ENCODE measurements at regions not wholly inside any gene's neighbourhood (a gene's known extent, or its start where the extent isn't known, plus 50 kb on each side); places are given as distances from the start of the nearest gene placed in this dataset.
A peak's percentile ranks its signal among the peaks of the same experiment; 100 is the strongest.
"Not testable (repeated sequence)": the region's sequence is repeated elsewhere in the genome, so short reads cannot be mapped to it uniquely, and the experiment has no call there.

DNA sequence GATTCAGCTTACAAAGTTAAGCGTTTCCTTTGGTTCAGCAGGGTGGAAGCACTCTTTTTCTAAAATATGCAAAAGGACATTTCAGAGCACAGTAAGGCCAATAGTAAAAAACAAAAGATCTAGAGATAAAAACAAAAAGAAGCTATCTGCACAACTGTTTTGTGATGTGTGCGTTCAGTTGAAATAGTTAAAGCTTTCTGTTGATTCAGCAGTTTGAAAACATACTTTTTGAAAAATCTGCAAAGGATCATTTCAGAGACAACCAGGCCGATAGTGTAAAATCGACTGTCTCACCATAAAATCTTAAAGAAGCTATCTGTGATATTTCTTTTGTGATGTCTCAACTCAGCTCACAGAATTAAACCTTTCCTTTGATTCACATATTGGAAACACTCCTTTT lies 300.0 kb upstream of the ALG10B start:
- DNase-seq, result no peak

DNA sequence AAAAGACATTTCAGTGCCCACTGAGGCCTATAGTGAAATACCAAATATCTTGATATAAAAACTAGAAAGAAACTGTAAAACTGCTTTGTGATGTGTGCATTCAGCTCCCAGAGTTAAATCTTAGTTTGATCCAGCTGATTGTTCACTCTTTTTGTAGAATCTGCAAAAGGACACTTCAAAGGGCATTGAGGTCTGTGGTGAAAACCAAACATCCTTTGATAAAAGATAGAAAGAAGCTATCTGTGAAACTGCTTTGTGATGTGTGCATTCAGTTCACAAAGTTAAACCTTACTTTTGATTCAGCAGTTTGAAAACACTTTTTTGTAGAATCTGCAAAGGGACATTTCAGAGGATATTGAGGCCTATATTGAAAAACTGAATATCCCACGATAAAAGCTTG lies 290.7 kb upstream of the ALG10B start:
- DNase-seq, result no peak

DNA sequence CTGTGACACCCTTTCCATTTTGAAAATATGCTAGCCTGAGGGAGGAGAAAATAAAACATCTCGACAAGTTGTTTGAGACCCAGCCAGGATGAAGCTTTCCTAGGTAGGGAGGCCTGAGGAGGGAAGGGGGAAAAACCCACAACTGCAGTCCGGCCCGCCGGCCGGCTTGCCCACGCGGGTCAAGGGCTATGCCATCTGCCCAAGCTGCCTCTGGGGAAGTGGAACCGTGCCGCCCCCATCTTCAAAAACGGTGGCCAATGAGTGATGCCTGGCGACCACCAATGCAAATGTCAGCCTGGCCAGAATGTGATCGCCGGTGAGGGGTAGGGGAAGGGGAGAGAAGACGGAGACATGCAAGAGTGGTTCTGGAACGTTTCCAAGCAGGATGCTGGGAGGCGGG lies 263.5 kb upstream of the ALG10B start:
- no peak for DNase-seq

DNA sequence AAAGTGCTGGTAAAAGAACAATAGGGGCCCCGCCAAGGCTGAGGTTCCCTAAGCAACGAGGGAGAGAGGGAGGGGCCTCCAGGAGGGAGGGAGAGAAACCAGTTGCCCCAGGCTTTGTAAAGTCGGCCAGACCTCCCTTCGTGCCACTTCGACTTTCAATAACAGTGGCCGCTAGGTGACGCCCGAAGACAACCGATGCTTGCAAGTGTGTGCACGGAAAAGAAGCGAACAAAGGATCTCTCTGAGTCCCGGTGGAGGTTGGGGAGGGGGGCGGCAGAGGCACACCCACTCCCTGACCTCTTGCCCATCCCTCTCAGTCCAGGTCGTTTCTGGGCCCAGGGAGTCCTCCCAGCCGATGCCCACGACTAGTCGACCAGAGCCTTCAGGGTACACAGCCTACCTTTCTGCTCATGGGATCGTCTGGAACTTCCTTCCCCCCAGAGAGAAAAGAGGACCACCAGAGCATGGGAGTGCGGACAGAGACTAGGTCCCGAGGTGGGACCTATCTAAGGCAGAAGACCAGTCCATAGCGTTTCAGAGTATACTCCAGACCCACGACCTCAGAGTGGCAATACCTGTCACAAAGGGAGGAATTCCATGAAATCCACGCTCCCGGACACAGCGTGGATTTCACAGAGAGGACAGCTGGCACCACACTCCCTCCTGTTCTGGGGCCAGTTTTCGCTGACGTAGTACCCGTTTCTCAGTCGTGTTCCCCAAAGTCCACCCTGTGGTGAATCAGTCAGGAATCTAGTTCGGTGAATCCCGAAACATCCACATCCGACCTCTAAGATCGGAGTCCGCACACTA lies 262.7 kb upstream of the ALG10B start:
- no peak for DNase-seq

DNA sequence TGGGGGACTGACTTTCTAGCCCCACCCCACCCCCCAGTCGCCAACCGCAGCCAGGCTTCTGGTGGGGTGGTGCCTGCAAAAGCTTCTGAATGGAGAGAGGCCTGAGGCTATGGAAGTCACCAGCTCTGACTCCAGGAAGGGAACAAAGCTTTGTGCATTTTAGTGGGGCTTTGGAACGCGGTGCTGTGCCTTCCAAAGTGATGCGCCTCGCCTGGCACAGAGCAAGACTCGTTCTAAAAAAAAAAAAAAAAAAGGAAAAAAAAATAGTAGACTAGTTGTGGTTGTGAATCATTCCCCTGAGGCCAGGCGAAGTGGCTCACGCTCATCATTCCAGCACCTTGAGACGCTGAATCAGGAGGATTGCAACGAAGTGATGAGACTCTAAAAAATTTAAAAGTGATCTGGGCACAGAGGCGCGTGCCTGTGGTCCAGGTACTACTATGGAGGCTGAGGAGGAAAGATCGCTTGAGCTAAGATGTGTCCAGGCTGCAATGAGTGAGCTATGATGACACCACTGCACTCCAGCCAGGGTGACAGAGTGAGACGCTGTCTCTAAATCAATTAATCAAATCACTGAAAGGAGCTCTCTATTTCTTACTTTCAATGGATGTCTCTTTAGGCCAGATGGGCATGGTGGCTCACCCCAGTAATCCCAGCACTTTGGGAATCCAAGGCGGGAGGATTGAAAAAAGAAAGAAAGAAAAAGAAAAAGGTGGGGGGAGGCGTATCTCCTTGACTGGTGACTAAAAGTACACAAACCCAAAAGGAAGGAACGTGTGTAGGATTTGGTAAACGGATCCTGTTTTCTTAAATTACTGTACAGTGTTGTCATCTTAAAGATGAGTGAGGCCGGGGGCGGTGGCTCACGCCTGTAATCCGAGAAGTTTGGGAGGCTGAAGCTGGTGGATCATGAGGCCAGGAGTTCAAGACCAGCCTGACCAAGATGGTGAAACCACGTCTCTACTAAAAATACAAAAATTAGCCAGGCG lies 259.6 kb upstream of the ALG10B start:
- DNase-seq, result no peak

DNA sequence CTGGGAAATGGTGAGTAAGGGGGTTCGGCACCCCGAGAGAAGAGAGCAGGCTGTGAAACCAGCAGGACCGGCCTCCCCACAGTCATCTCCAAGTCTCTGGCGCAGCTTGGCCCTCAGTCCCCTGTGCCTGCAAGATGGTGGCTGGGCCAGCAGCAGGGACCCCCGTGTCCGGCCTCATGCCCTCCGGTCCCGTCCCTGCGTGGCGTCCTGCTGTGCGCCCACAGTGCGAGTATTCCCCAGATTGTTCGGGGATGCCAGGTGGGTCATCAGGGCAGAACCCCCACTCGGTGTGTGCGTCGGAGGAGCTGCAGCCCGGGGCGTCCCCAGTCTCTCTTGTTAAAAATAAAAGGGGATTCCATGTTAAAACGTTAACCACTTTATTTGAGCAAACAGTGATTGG lies 216.9 kb upstream of the ALG10B start:
- DNase-seq, result no peak

DNA sequence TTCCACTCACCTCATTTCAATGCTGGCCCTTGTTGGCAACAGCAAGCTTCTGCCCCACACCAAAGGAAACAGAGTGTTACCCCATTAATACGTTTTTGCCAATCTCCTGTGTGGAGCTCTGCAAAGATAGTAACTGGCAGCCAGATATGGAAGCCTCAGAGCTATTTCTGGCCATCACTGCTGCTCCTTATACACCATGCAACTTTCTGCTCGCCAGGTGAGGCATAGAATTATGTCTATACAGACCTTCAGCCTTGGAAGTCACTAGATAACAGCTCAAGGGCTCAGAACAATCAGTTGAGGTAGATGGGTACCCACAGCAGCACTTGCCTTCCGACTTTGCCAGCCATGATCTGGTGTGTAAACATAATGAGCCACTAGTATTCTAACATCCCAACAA lies 214.8 kb upstream of the ALG10B start:
- DNase-seq, result no peak

DNA sequence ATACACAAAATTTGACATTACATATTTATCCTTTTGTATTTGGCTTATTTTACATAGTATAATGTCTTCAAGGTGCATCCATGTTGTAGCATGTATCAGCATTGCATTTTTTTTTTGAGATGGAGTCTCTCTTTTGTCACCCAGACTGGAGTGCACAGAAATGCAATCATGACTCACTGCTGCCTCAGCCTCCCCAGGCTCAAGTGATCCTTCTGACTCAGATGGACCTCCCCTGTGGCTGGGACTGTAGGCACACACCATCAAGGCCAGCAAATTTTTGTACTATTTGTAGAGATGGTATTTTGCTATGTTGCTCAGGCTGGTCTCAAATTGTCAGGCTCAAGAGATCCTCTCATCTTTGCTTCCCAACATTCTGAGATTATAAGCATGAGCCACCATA lies 214.4 kb upstream of the ALG10B start:
- no peak for DNase-seq

DNA sequence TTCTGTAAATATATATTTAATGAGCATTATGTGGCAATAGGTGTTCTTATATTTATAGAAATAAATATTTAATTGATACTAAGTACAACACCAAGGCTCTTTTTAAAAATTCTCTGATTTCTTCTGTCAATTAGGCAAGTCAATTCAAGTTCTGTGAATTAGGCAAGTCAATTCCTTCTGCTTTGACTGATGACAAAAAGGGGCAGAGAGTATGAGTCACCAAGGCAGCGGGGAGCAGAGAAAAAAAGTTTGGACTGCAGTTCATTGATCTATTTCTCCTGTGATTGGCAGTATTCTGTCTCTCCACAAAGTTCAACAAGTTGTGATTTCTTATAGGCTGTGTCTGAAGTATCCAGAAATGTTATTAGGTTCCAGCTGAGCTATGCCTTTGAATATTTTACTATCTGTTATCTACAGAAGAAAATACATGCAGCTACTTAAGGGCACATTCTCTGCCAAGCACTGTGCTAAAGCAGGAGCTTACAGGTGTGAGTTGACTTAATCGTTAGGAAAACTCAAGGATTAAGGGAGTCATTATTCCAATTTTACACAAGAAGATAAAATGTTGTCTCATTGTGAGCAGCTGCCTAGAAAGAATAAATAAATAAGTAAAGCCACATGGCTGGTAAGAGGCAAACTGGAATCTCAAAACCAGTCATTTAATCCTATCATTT lies 206.4 kb upstream of the ALG10B start:
- DNase-seq, result no peak

DNA sequence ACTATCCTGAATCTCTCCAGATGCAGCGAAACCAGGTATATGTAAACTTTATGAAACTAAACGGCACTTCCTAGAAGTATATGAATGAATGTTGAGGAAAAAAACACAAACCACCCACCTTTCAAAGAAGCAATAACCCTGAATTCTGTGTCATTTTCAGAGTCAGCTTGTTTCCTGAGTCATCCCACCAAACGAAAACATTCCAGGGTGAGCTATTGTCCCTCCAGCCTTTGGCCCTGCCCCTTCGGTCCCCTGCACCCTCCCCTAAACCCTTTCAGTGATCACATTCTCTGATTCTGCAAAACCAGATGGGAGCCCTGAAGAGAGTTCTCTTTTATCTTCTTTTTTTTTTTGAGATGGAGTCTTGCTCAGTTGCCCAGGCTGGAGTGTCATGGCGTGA lies 202.6 kb upstream of the ALG10B start:
- no peak for DNase-seq

DNA sequence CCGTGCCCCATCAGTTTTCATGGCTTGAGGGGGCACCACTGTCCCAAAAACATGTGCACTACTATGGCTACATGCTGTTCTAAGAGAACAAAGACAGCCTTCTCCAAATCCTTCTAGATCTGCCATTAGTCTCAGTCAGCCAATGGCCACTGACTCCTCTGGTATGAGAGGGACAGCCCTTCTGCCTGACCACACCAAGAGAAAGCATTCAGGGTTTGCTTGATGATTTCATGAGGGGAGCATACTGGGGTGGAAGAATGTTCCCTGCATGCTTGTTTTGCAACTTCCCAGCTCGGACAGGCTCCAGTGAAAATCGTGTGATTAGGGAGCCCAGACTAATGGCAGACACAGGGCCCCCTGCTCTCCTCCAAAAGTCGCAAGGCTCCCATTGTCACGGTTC lies 199.6 kb upstream of the ALG10B start:
- no peak for DNase-seq

DNA sequence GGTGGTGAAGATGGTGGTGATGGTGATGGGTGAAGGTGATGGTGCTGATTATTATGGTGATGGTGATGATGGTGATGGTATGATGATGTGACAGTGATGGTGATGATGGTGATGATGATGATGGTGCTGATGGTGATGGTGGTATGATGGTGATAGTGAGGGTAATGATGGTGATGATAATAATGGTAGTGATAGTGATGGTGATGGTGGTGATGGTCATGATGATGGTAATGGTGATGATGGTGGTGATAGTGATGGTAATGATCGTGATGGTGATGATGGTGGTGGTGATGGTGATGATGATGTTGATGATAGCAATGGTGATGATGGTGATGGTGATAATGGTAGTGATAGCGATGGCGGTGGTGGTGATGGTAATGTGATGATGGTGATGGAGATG lies 197.9 kb upstream of the ALG10B start:
- no peak for DNase-seq

DNA sequence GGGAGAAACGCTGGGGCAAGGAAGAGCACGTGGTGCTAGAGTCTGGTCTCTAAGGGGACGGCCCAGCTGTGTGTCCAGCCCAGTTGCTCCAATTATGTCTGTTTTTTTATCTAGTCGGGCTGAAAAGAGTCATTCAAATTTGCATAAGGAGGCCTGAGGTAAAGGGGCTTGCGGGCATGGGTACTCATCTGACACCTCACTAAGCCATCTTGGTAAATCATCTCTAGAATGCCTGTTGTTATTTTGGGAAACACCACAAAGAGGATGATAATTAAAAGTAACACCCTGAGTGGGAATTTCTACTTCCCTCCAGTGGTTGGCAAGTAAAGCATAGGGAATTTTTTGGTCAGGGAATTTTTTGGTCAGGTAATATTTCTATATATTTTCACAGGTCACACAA lies 196.1 kb upstream of the ALG10B start:
- no peak for DNase-seq

DNA sequence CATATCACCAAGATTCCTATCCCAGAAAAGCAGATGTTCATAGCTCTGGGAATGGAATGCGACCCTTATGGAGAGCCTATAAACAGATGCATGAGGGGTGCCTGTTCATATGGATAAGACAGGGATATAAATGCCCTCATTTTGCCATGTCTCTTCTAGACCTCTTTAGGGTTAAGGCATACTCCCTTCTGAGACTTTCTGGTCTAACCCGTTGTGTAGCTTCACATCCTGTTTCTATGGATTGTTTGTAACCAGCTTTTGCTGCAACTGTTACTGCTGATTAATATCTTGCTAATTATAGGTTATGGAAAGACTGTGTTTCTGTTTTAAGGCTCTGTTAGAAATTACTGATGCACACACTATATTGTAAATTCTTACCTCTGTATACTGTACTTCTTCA lies 193.5 kb upstream of the ALG10B start:
- DNase-seq, result not testable (repeated sequence)

DNA sequence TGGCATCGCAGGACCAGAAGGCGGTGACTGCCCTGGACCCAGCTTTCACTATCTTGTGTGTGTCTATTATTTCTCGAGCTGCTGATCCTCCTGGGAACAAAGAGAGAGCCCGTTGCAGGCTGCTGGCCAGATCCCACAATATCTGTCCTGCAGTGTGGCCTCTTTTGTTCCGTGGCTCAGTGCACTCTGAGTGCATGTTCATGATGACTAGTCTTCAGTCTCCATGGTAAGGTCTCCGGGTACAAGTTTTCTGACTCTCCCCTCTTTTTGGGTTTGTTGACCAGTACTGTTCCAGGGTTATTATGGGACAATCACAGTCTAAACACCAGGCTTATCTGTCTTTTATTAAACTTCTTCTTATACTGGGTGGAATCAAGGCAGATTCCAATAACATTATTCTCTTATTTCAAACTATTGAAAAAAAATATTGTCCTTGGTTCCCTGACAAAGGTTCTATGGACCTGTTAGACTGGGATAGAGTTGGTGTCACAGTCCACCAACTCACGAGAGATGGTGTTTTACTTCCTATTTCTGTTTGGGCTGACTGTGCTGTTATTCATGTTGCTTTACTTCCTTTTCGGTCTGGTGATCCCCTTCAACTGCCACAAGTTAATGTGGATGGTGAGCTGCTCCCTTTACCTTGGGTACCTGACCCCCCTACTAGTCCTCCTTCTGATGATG lies 192.9 kb upstream of the ALG10B start:
- no peak for DNase-seq

DNA sequence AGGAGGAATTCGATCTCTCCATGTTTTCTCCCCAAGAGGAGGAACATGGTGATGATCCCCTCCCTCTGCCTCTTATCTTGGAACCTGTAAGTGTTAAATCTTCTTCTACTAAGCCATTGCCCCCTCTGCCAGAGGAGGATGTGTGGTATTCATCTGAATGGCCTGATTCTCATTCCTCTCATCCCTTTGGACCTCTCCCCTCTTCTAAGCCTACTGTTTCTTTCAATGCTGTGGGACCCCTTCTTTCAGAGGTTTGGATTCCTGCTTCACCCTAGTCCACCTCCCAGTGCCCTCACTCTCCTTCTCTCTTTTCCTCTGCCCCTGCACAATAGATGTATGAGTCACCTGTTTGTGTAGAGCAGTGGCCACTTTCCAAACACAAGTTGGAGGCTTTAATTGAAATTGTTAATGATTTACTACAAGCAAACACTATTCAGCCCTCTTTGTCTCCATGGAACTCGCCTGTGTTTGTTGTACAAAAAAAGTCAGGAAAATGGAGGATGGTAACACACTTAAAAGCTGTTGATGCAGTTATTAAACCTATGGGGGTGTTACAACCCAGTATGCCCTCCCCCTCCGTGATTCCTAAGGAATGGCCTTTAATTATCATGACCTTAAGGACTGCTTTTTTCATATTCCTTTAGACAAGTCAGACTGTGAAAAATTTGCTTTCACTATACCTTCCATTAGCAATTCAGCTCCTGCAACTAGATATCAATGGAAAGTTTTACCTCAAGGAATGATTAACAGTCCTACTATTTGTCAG lies 192.1 kb upstream of the ALG10B start:
- no peak for DNase-seq

DNA sequence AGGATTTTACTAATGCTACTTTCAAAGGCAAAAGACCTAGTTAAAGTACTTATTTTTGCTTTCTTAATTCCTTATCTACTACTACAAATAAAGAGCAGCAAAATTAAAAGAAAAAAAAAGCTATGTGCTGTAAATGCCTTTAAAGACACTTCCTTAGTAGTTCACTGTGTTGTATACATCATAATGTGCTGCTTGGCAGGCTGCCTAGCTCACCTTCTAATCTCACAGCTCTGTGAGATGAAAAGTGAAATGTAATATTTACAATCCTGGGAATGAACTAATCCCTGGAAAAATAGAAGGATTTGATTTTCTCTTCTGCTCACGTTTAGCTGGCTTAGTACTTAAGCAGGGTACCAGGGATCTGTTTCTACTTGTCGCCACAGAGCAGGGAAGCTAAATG lies 184.4 kb upstream of the ALG10B start:
- no peak for DNase-seq

DNA sequence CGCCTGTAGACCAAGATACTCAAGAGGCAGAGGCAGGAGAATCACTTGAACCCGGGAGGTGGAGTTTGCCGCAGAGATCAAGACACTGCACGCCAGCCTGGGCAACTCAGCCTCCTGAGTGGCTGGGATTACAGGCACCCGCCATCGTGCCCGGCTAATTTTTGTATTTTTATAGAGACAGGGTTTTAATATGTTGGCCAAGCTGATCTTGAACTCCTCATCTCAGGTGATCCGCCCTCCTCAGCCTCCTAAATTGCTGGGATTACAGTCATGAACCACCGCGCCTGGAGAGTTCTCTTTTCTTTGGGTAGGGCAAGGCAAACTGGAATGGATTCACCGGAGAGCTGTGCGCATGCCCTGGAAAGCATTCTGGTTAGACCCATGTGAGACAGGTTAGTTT lies 179.3 kb upstream of the ALG10B start:
- DNase-seq, result no peak

DNA sequence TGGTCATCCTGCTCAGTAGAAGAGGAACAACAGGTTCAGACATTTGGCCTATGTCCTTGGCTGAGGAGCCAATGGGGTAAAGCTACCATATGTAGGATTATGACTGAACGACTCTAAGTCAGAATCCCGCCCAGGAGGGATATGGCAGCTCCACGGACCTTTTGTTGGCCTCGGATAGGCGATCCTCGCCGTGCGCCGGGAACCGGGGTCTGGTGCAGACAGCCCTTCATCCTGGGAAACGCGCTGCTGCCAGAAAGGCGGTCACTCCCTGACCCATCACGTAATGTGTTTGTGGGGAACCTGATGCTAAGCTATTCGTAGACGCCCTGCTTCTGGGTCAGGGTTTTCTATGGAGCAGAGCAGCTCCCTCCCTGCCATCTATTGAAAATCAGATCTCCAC lies 178.9 kb upstream of the ALG10B start:
- no peak for DNase-seq

DNA sequence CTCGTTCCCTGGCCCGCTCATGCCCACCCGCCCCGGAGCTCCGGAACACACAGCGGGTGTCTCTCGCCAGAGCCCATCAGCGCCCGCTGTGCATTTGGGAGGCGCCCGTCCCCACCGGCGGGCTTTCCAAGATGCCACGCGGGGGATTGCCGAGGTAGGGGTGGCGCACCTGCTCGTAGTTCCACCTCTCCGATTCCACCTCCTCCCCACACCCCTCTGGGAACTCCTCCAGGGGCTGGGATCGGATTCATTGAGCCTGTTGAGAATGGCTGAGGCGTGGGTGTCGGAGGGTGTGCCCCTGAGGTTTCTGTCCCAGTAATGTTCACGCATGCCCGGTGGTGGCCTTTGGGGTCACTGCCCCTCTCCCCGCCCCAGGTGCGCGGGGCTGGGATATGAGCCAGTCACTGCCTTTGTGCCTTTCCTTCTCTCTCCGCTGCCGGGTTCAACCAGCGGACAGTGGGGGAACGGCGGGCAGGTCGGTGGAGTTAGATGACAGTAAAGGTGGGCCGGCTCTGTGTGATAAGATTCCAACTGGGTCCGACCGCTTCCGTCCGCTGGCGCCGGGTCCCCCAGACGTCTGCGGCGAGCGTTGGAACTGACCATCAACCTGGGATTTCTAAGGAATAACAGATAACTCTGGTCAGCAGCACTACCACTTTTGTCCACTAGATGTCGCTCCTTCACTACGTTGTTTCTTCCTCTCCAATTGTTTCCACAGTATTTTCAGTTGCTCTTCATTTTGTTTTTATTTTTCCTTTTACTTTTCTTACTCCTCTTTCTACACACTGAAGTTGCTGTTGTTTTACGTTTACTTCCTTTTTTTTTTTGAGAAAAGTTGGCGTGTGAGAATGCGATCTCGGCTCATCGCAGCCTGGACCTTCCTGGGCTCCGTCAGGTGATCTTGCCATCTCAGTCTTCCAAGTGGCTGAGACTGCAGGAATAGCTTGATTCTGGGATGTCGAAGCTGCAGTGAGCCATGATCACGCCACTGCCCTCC lies 178.1 kb upstream of the ALG10B start:
- peak; percentile 37 for DNase-seq

DNA sequence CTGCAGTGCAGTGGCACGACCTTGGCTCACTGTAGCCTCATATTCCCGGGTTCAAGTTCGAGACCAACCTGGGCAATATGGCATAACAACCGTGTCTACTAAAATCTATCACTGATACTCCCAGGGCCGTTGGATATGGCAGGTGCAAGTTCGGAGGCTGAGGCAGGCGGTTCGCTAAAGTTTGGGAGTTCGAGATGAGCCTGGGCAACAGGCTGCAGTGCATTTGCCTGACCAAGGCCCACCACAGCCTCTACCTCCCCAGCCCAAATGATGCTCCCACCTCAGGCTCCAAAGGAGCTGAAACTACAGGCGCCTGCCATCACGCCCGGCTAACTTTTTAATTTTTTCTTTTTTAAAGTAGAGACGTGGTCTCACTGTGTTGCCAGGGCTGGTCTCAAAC lies 177.1 kb upstream of the ALG10B start:
- DNase-seq, result no peak
